ENCODE measurements at regions not wholly inside any gene's neighbourhood (a gene's known extent, or its start where the extent isn't known, plus 50 kb on each side); places are given as distances from the start of the nearest gene placed in this dataset.

DNA sequence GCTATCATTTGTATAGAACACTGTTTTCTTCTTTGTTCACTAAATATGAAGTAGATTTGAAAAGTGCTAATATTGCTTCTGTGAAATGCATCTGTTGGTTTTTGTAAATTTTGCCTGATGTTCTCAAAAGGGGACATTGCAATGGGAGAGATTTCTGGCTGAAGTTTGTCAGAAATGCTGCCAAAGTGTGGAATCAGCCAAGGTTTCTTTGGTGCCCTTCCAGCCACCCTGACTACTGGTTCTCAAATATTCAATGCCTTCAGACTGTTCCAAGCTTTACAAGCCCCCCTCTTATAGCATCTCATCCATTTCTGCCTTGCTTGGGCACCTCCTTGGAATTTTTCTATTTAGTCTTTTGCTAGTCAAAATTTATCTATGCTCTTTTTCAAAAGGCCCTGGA, 60.6 kb upstream of the TMLHE start:
- Histone ChIP-seq H2BK120ac (ENCODE audit: low read depth, low read length) (no peak overlapping the region), H4K8ac (ENCODE audit: low read depth in 2 of 2, low read length in 2 of 2) (no peak overlapping the region), H3K36me3 (ENCODE audit: control insufficient read depth, insufficient read depth, low read length) (no peaks in the 10 kb centered on the region), H2AK5ac (ENCODE audit: low read depth, low read length) (no peak overlapping the region), H3K9ac (ENCODE audit: low read depth, low read length) (no peak overlapping the region), H3K27ac (ENCODE audit: insufficient read depth, low read length) (no peak overlapping the region), H3K27me3 (ENCODE audit: control insufficient read depth, insufficient read depth, low read length) (no peaks in the 10 kb centered on the region), H3K9me3 (ENCODE audit: control insufficient read depth, insufficient read depth, low read length) (0 out of 2 replicates have a peak, but pooled peaks cover 2% of the 10 kb centered on the region), H3K14ac (replicated peaks; ENCODE audit: low read depth, low read length) (no peak overlapping the region), H2BK15ac (ENCODE audit: low read depth, low read length) (no peak overlapping the region), H2AK9ac (replicated peaks; ENCODE audit: low read depth, low read length, poor library complexity) (no peak overlapping the region), H3K18ac (ENCODE audit: low read depth, low read length) (no peak overlapping the region), H3K4me3 (ENCODE audit: insufficient read depth, low read depth, low read length) (no peak overlapping the region), H2BK5ac (ENCODE audit: low read depth, low read length, poor library complexity, severe bottlenecking) (no peak overlapping the region), H2BK20ac (ENCODE audit: low read depth, low read length) (no peak overlapping the region), H3K56ac (ENCODE audit: extremely low read depth, insufficient read depth, low read length) (no peak overlapping the region), H3K4me1 (ENCODE audit: control insufficient read depth, insufficient read depth, low read length) (no peaks in the 10 kb centered on the region), H4K5ac (ENCODE audit: low read depth, low read length) (no peak overlapping the region), H3K4ac (ENCODE audit: low read depth, low read length) (no peak overlapping the region), H3K23ac (ENCODE audit: low read depth, low read length) (no peak overlapping the region), H4K91ac (ENCODE audit: insufficient read depth, low read depth, low read length) (no peak overlapping the region), H2AFZ (replicated peaks; ENCODE audit: low read length, poor library complexity) (no peak overlapping the region), H4K20me1 (ENCODE audit: insufficient read depth, low read length) (no peaks in the 10 kb centered on the region), H3K9me1 (ENCODE audit: insufficient read depth, low read length) (no peaks in the 10 kb centered on the region), H3K4me2 (ENCODE audit: low read depth, low read length) (no peak overlapping the region), H3K79me1 (ENCODE audit: low read depth in 1 of 2, low read length in 2 of 2) (no peaks in the 10 kb centered on the region)
- TF ChIP-seq CEBPB (IDR thresholded peaks at IDR 0.05; ENCODE audit: low read depth, low read length) (no peak), RFX5 (IDR thresholded peaks at IDR 0.05; ENCODE audit: low read depth, low read length) (no peak), MAFK (IDR thresholded peaks at IDR 0.05; ENCODE audit: low read depth, low read length) (no peak), CHD1 (IDR thresholded peaks at IDR 0.05; ENCODE audit: low read depth, low read length) (no peak)
- DNase-seq (no peak), ATAC-seq (ENCODE audit: low read depth) (no peak)
- intact Hi-C loops (cut with micrococcal nuclease) = no loop called here
- dilution Hi-C loops (cut with HindIII; ENCODE audit: low sequenced_read_pairs, unreplicated experiment) = no loop called here
- ChIA-PET CTCF (no interaction called here), POLR2A (ENCODE audit: unreplicated experiment) (no interaction called here)
- in situ Hi-C loops (cut with MboI; ENCODE audit: low sequenced_read_pairs) = no loop called here
- BruUV-seq (replicated peaks) = no TSS peak
